ENCODE measurements at regions not wholly inside any gene's neighbourhood (a gene's known extent, or its start where the extent isn't known, plus 50 kb on each side); places are given as distances from the start of the nearest gene placed in this dataset.

- no peaks in the 10 kb centered on the region for H3K9me3 ChIP-seq
- no peak overlapping the region for H3K4me3 ChIP-seq
- peaks cover 0 to 18% of the 10 kb centered on the region in 2 donors for H3K4me1 ChIP-seq
- H3K27me3 ChIP-seq, result no peaks in the 10 kb centered on the region
- H3K36me3 ChIP-seq, result no peaks in the 10 kb centered on the region
- ATAC-seq (no peak), DNase-seq (no peak)
- intact Hi-C loops (cut with DNase I), result no loop called here
- no peak for TF ChIP-seq CTCF (IDR thresholded peaks at IDR 0.05)
- no peak overlapping the region for H3K27ac ChIP-seq
Observed at GRCh38 chr3:59425942-59426341, 376.1 kb upstream of the CFAP20DC start.

GRCh38 chr3:59425371-59425770, 375.5 kb upstream of the CFAP20DC start:
- no peak for ATAC-seq
- Histone ChIP-seq H3K27ac (no peak overlapping the region), H3K4me3 (no peak overlapping the region), H3K27me3 (no peaks in the 10 kb centered on the region), H3K4me1 (peaks cover 0 to 18% of the 10 kb centered on the region in 2 donors), H3K9me3 (no peaks in the 10 kb centered on the region), H3K36me3 (no peaks in the 10 kb centered on the region)
- no peak for DNase-seq
- no peak for TF ChIP-seq CTCF (IDR thresholded peaks at IDR 0.05)
- intact Hi-C loops (cut with DNase I), result no loop called here

GRCh38 chr3:59424268-59425010, 374.6 kb upstream of the CFAP20DC start:
- Histone ChIP-seq H3K9me3 (no peaks in the 10 kb centered on the region), H3K4me1 (peaks cover 0 to 18% of the 10 kb centered on the region in 2 donors), H3K4me3 (no peak overlapping the region), H3K27ac (no peak overlapping the region), H3K36me3 (no peaks in the 10 kb centered on the region), H3K27me3 (no peaks in the 10 kb centered on the region)
- intact Hi-C loops (cut with DNase I), result no loop called here
- TF ChIP-seq CTCF (IDR thresholded peaks at IDR 0.05), result no peak
- peak; percentile 39 for ATAC-seq
- DNase-seq, result no peak

- no peak for TF ChIP-seq CTCF (IDR thresholded peaks at IDR 0.05)
- H3K4me1 ChIP-seq, result peaks cover 0 to 18% of the 10 kb centered on the region in 2 donors
- no peaks in the 10 kb centered on the region for H3K9me3 ChIP-seq
- no peak overlapping the region for H3K27ac ChIP-seq
- ATAC-seq, result no peak
- intact Hi-C loops (cut with DNase I), result no loop called here
- H3K4me3 ChIP-seq, result no peak overlapping the region
- DNase-seq, result no peak
- no peaks in the 10 kb centered on the region for H3K36me3 ChIP-seq
- H3K27me3 ChIP-seq, result no peaks in the 10 kb centered on the region
Observed at GRCh38 chr3:59423707-59424106, 373.9 kb upstream of the CFAP20DC start.

- no peaks in the 10 kb centered on the region for H3K9me3 ChIP-seq
- no peak overlapping the region for H3K27ac ChIP-seq
- no peak overlapping the region for H3K4me3 ChIP-seq
- DNase-seq, result no peak
- ATAC-seq, result no peak
- peaks cover 0 to 12% of the 10 kb centered on the region in 2 donors for H3K4me1 ChIP-seq
- no peak for TF ChIP-seq CTCF (IDR thresholded peaks at IDR 0.05)
- H3K27me3 ChIP-seq, result no peaks in the 10 kb centered on the region
- intact Hi-C loops (cut with DNase I), result no loop called here
- no peaks in the 10 kb centered on the region for H3K36me3 ChIP-seq
Observed at GRCh38 chr3:59422312-59422711, 372.5 kb upstream of the CFAP20DC start.
